Upper lobe of left lung (tissue), 4 donors: ENCODE measurements at regions not wholly inside any gene's neighbourhood (a gene's known extent, or its start where the extent isn't known, plus 50 kb on each side); places are given as distances from the start of the nearest gene placed in this dataset.
"Not testable (repeated sequence)": the region's sequence is repeated elsewhere in the genome, so short reads cannot be mapped to it uniquely, and the experiment has no call there.

Source experiments
- EP300 ChIP-seq, 4 donors: sonication (generic); formaldehyde crosslinking; IDR thresholded peaks; one replicate each; pipeline ENCODE4 v1.5.1; 2017; ENCODE audit warnings: antibody characterized with exemption in 4 of 4, control low read depth in 2 of 4
- POLR2A ChIP-seq, 4 donors: fragments of 450-650 bp; IDR thresholded peaks; one replicate each; pipeline ENCODE4 v1.5.1; 2016 to 2017; ENCODE audit warnings: antibody characterized with exemption in 4 of 4, mild to moderate bottlenecking in 2 of 4
- POLR2AphosphoS5 ChIP-seq, 2 donors: sonication (generic); formaldehyde crosslinking; IDR thresholded peaks; one replicate each; pipeline ENCODE4 v1.5.1; 2017; ENCODE audit warnings: antibody characterized with exemption in 2 of 2
- TF ChIP-seq, protein P1 (sequence below), 6 experiments: fragments of 450-650 bp in 4 of 6; fragments of 200-600 bp in 2 of 6; sonication (generic) in 2 of 6; IDR thresholded peaks; one replicate each; pipeline ENCODE4 v1.5.1; 2016 to 2019; ENCODE audit warnings: antibody characterized with exemption in 6 of 6

DNA sequence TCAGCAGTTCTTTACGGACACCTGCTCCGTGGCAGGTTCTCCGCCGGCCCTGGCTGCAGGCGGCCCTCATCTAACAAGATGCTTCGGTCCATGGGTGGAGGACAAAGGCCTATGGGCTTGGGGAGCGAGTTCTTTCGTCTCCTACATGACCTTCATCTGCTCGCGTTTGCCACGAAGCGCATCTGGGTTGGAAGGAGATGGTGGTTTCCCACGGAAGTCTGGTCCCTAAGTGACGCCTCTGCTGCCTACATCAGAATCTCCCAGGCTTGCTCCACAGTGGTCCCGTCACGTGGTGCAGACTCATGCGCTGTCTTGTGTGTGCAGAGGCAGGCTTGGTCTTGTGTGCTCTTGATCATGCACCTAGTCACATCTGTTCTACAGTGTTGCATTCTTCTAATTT lies 341.7 kb downstream of the CACNA1B start:
- TF ChIP-seq, protein P1, sequence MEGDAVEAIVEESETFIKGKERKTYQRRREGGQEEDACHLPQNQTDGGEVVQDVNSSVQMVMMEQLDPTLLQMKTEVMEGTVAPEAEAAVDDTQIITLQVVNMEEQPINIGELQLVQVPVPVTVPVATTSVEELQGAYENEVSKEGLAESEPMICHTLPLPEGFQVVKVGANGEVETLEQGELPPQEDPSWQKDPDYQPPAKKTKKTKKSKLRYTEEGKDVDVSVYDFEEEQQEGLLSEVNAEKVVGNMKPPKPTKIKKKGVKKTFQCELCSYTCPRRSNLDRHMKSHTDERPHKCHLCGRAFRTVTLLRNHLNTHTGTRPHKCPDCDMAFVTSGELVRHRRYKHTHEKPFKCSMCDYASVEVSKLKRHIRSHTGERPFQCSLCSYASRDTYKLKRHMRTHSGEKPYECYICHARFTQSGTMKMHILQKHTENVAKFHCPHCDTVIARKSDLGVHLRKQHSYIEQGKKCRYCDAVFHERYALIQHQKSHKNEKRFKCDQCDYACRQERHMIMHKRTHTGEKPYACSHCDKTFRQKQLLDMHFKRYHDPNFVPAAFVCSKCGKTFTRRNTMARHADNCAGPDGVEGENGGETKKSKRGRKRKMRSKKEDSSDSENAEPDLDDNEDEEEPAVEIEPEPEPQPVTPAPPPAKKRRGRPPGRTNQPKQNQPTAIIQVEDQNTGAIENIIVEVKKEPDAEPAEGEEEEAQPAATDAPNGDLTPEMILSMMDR (IDR thresholded peaks at IDR 0.05) = not testable (repeated sequence)
- not testable (repeated sequence) for TF ChIP-seq POLR2A, POLR2AphosphoS5, EP300 (IDR thresholded peaks at IDR 0.05)
